HEK293T (cell line): ENCODE measurements at regions not wholly inside any gene's neighbourhood (a gene's known extent, or its start where the extent isn't known, plus 50 kb on each side); places are given as distances from the start of the nearest gene placed in this dataset.

Experiments used
- CTCF ChIA-PET: fragments of 350-600 bp; formaldehyde crosslinking; extraction: SDS; loops from one replicate; lab custom pipeline; 2021; ENCODE audit warnings: antibody characterized with exemption, inconsistent platforms; lab: Yijun Ruan, JAX
- POLR2A ChIA-PET: fragments of 350-600 bp; formaldehyde crosslinking; extraction: SDS; loops from one replicate; lab custom pipeline; 2020; ENCODE audit warnings: antibody characterized with exemption, inconsistent platforms; lab: Yijun Ruan, JAX
- DNase-seq: peaks from one replicate; pipeline ENCODE4 v3.0.0; 2012; ENCODE audit warnings: mixed read lengths; ENCODE audit errors: extremely low spot score
- ARNT ChIP-seq: fragments of 450-650 bp; IDR thresholded peaks from 2 replicates; pipeline ENCODE4 v1.6.1; 2017; ENCODE audit warnings: mild to moderate bottlenecking
- BHLHE40 ChIP-seq: fragments of 450-650 bp; IDR thresholded peaks from 2 replicates; pipeline ENCODE4 v1.6.1; 2016; ENCODE audit warnings: mild to moderate bottlenecking, moderate library complexity, borderline replicate concordance
- CTBP1 ChIP-seq: fragments of 450-650 bp; IDR thresholded peaks from 2 replicates; pipeline ENCODE4 v1.6.1; 2016; ENCODE audit warnings: borderline replicate concordance
- ELF4 ChIP-seq: fragments of 450-650 bp; IDR thresholded peaks from 2 replicates; pipeline ENCODE4 v1.6.1; 2017; ENCODE audit warnings: antibody characterized with exemption
- FOXA1 ChIP-seq: fragments of 450-650 bp; IDR thresholded peaks from 2 replicates; pipeline ENCODE4 v1.6.1; 2016; ENCODE audit warnings: mild to moderate bottlenecking
- FOXK2 ChIP-seq: fragments of 450-650 bp; IDR thresholded peaks from 2 replicates; pipeline ENCODE4 v1.6.1; 2016; ENCODE audit warnings: mild to moderate bottlenecking
- FOXM1 ChIP-seq: fragments of 450-650 bp; IDR thresholded peaks from 2 replicates; pipeline ENCODE4 v1.6.1; 2017; ENCODE audit warnings: mild to moderate bottlenecking, borderline replicate concordance
- HDGF ChIP-seq: fragments of 450-650 bp; IDR thresholded peaks from 2 replicates; pipeline ENCODE4 v1.6.1; 2017; ENCODE audit warnings: antibody characterized with exemption, borderline replicate concordance
- L3MBTL2 ChIP-seq: fragments of 450-650 bp; conservative IDR thresholded peaks from 2 replicates; pipeline ENCODE4 v1.6.1; 2016; ENCODE audit warnings: mild to moderate bottlenecking
- LEF1 ChIP-seq: fragments of 450-650 bp; IDR thresholded peaks from 2 replicates; pipeline ENCODE4 v1.6.1; 2017; ENCODE audit warnings: mild to moderate bottlenecking, borderline replicate concordance
- NFRKB ChIP-seq: fragments of 450-650 bp; IDR thresholded peaks from 2 replicates; pipeline ENCODE4 v1.6.1; 2016; ENCODE audit warnings: mild to moderate bottlenecking, moderate library complexity
- PKNOX1 ChIP-seq: fragments of 450-650 bp; IDR thresholded peaks from 2 replicates; pipeline ENCODE4 v1.6.1; 2016
- SP1 ChIP-seq: fragments of 450-650 bp; IDR thresholded peaks from 2 replicates; pipeline ENCODE4 v1.6.1; 2017
- SUZ12 ChIP-seq: fragments of 450-650 bp; IDR thresholded peaks from 2 replicates; pipeline ENCODE4 v1.6.1; 2016; ENCODE audit warnings: mild to moderate bottlenecking
- TARDBP ChIP-seq: fragments of 450-650 bp; IDR thresholded peaks from 2 replicates; pipeline ENCODE4 v1.6.1; 2016
- ZNF384 ChIP-seq: fragments of 450-650 bp; IDR thresholded peaks from 2 replicates; pipeline ENCODE4 v1.6.1; 2016

DNA sequence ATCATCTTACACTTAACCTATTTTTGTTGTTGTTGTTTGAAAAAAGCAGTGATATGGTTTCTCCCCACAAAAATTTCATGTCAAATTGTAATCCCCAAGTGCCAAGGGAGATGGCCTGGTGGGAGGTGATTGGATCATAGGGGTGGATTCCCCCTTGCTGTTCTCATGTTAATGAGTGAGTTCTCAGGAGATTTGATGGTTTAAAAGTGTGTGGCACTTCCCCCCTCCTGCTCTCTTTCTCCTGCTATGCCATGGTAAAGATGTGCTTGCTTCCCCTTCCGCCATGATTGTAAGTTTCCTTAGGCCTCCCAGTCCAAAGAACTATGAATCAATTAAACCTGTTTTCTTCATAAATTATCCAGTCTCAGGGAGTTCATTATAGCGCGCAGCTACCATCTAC is 1362.7 kb upstream of the FAM98A start:
- POLR2A ChIA-PET = no interaction called here
- no peak for TF ChIP-seq L3MBTL2
- no peak for TF ChIP-seq PKNOX1
- no peak for TF ChIP-seq ARNT
- TF ChIP-seq FOXM1 = no peak
- no peak for TF ChIP-seq FOXK2
- TF ChIP-seq BHLHE40 = no peak
- no peak for TF ChIP-seq NFRKB
- no peak for TF ChIP-seq CTBP1
- no peak for TF ChIP-seq FOXA1
- no peak for TF ChIP-seq LEF1
- TF ChIP-seq ZNF384 = no peak
- no peak for TF ChIP-seq SP1
- no peak for TF ChIP-seq SUZ12
- CTCF ChIA-PET = no interaction called here
- no peak for DNase-seq

DNA sequence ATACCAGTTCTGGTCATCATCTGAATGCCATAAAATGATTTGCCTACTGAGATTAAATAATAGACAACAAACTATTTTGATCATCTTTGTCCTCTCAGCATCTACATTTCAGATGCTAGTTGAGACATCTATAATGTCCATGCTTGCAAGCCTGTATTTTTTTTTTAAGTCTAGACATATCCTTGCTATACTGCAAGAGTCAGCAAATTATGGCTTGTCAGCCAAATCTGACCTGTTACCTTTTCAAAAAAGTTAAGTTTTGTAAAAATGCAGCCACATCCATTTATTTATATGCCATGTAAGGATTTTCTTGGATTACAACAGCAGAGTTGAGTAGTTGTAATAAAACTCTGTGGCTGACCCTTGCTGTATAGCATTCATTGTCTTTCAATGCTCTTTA is 1355.7 kb upstream of the FAM98A start:
- no peak for DNase-seq
- CTCF ChIA-PET = no interaction called here
- POLR2A ChIA-PET = no interaction called here
- TF ChIP-seq ELF4 = no peak
- no peak for TF ChIP-seq HDGF
- TF ChIP-seq ZNF384 = no peak
- no peak for TF ChIP-seq SUZ12
- no peak for TF ChIP-seq NFRKB

DNA sequence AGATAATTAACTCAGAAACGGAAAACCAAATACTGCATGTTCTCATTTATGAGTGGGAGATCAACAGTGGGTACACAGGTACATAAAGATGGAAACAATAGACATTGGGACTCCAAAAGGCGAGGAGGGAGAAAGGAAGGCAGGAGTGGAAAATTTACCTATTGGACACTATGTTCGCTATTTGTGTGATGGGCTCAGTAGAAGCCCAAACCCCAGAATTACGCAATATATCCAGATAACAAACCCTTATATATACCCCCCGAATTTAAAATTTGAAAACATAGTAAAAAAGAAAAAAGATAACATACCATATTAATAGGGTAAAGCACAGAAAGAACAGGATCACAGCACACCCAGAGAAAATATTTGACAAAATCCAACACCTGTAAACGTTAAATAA is 1351.7 kb upstream of the FAM98A start:
- ChIA-PET POLR2A (no interaction called here), CTCF (no interaction called here)
- DNase-seq = no peak
- TF ChIP-seq BHLHE40 (no peak), NFRKB (no peak), TARDBP (no peak), FOXK2 (no peak), CTBP1 (no peak), SUZ12 (no peak), PKNOX1 (no peak), ZNF384 (no peak), ARNT (no peak), ELF4 (no peak), HDGF (no peak), FOXM1 (no peak), FOXA1 (no peak)

GRCh38 chr2:34949316-34949715 is 1350.2 kb upstream of the FAM98A start:
- no peak for DNase-seq
- TF ChIP-seq SP1 = no peak
- TF ChIP-seq HDGF = no peak
- TF ChIP-seq TARDBP = no peak
- TF ChIP-seq ZNF384 = no peak
- TF ChIP-seq FOXM1 = no peak
- TF ChIP-seq FOXA1 = no peak
- TF ChIP-seq SUZ12 = no peak
- TF ChIP-seq BHLHE40 = no peak
- TF ChIP-seq L3MBTL2 = no peak
- TF ChIP-seq CTBP1 = no peak
- TF ChIP-seq ARNT = no peak
- TF ChIP-seq FOXK2 = no peak
- TF ChIP-seq ELF4 = no peak
- TF ChIP-seq NFRKB = no peak
- no peak for TF ChIP-seq PKNOX1
- no peak for TF ChIP-seq LEF1
- ChIA-PET POLR2A (no interaction called here), CTCF (no interaction called here)

DNA sequence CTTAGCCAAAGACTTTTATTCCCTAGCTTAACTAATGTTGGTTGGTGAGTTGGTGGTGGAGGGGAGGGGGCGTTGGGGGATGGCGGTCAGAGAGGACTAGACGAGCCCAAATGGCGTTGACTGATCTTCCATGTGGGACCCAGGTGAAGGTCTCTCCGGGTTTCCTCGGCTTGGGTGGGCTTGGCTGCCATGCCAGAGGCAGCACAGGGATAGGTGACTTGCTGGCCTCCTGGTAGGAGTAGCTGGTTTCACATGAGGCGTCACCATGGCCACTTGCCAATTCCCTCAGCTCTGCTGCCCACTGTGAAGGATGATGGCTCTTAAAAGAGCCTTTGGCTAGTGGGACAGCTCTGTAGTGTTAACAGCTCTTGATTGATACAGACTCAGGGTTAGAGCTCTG is 1337.0 kb upstream of the FAM98A start:
- CTCF ChIA-PET = no interaction called here
- POLR2A ChIA-PET = no interaction called here
- DNase-seq = no peak

More for the DNA sequence above, 1337.0 kb upstream of the FAM98A start:
- TF ChIP-seq BHLHE40 (no peak), L3MBTL2 (no peak), ZNF384 (no peak), PKNOX1 (no peak), FOXK2 (no peak), HDGF (no peak), NFRKB (no peak), FOXA1 (no peak), SP1 (no peak), FOXM1 (no peak), SUZ12 (no peak), ELF4 (no peak)
